ENCODE measurements at regions not wholly inside any gene's neighbourhood (a gene's known extent, or its start where the extent isn't known, plus 50 kb on each side); places are given as distances from the start of the nearest gene placed in this dataset.
"Not testable (repeated sequence)": the region's sequence is repeated elsewhere in the genome, so short reads cannot be mapped to it uniquely, and the experiment has no call there.

GRCh38 chr18:14965553-14965952, 217.6 kb downstream of the ANKRD30B start:
- TF ChIP-seq CTCF (conservative IDR thresholded peaks at IDR 0.05; ENCODE audit: control insufficient read depth, insufficient read depth, low read depth, low read length): no peak
- H3K4me3 ChIP-seq (ENCODE audit: control insufficient read depth, low read depth, low read length): no peak overlapping the region
- DNase-seq (ENCODE audit: low read depth): no peak

GRCh38 chr18:14967246-14967645, 219.3 kb downstream of the ANKRD30B start:
- not testable (repeated sequence) for DNase-seq (ENCODE audit: low read depth); H3K4me3 ChIP-seq (ENCODE audit: control insufficient read depth, low read depth, low read length)

GRCh38 chr18:14969500-14969899, 221.5 kb downstream of the ANKRD30B start:
- DNase-seq (ENCODE audit: low read depth): no peak
- H3K4me3 ChIP-seq (ENCODE audit: control insufficient read depth, low read depth, low read length): no peak overlapping the region
- no peak for TF ChIP-seq CTCF (conservative IDR thresholded peaks at IDR 0.05; ENCODE audit: control insufficient read depth, insufficient read depth, low read depth, low read length)

- H3K4me3 ChIP-seq (ENCODE audit: control insufficient read depth, low read depth, low read length): no peak overlapping the region
- DNase-seq (ENCODE audit: low read depth): peak; percentile 14
- TF ChIP-seq CTCF (conservative IDR thresholded peaks at IDR 0.05; ENCODE audit: control insufficient read depth, insufficient read depth, low read depth, low read length): no peak
Measured at GRCh38 chr18:14970027-14970426, 222.1 kb downstream of the ANKRD30B start.

GRCh38 chr18:14971461-14972185, 223.7 kb downstream of the ANKRD30B start:
- peak; percentile 0 for DNase-seq (ENCODE audit: low read depth)
- no peak overlapping the region for H3K4me3 ChIP-seq (ENCODE audit: control insufficient read depth, low read depth, low read length)

GRCh38 chr18:14973421-14973820, 225.4 kb downstream of the ANKRD30B start:
- not testable (repeated sequence) for DNase-seq (ENCODE audit: low read depth); H3K4me3 ChIP-seq (ENCODE audit: control insufficient read depth, low read depth, low read length)

More at GRCh38 chr18:14971461-14972185, 223.7 kb downstream of the ANKRD30B start:
- no peak for TF ChIP-seq CTCF (conservative IDR thresholded peaks at IDR 0.05; ENCODE audit: control insufficient read depth, insufficient read depth, low read depth, low read length)

- DNase-seq (ENCODE audit: low read depth): no peak
Measured at GRCh38 chr18:14974088-14974487, 226.1 kb downstream of the ANKRD30B start.

More at GRCh38 chr18:14974088-14974487, 226.1 kb downstream of the ANKRD30B start:
- no peak overlapping the region for H3K4me3 ChIP-seq (ENCODE audit: control insufficient read depth, low read depth, low read length)
- no peak for TF ChIP-seq CTCF (conservative IDR thresholded peaks at IDR 0.05; ENCODE audit: control insufficient read depth, insufficient read depth, low read depth, low read length)

Measured in fibroblast of mammary gland (primary cell).